HL-60 (cell line): ENCODE measurements at regions not wholly inside any gene's neighbourhood (a gene's known extent, or its start where the extent isn't known, plus 50 kb on each side); places are given as distances from the start of the nearest gene placed in this dataset.

Source experiments
- CTCF ChIP-seq: IDR thresholded peaks from one replicate; pipeline ENCODE4 v1.5.1; 2011; ENCODE audit warnings: low read length, control low read depth, inconsistent platforms; ENCODE audit not compliant: insufficient read depth
- GABPA ChIP-seq: IDR thresholded peaks from 2 replicates; pipeline ENCODE4 v1.6.1; 2012; ENCODE audit warnings: low read depth

- no peak for TF ChIP-seq CTCF
- TF ChIP-seq GABPA, result no peak
These were observed 202.3 kb downstream of the MYCN start for GRCh38 chr2:16142383-16143361.
